ENCODE measurements at regions not wholly inside any gene's neighbourhood (a gene's known extent, or its start where the extent isn't known, plus 50 kb on each side); places are given as distances from the start of the nearest gene placed in this dataset.

DNA sequence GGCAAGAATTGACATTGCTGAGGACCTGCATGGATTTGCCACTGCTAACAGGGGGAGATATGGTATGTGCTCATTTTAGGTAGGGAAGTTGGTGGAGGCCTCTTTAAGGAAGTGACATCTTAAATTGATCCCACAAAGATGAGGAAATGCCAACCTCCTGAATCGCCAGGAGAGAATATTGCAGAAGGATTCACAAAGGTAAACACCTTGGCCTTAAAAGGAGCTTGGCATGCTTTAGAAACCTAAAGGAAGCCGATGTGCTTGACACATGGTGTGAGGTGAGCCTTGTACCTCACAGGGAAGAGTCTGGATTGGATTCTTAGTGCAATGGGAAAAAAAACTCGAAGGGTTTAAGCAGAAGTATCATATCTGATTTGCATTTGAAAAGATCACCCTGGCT, 470.5 kb upstream of the DAB1 start (continued):
- TF ChIP-seq ZC3H10 (CRISPR knock-in tag; IDR thresholded peaks at IDR 0.05) = no peak

DNA sequence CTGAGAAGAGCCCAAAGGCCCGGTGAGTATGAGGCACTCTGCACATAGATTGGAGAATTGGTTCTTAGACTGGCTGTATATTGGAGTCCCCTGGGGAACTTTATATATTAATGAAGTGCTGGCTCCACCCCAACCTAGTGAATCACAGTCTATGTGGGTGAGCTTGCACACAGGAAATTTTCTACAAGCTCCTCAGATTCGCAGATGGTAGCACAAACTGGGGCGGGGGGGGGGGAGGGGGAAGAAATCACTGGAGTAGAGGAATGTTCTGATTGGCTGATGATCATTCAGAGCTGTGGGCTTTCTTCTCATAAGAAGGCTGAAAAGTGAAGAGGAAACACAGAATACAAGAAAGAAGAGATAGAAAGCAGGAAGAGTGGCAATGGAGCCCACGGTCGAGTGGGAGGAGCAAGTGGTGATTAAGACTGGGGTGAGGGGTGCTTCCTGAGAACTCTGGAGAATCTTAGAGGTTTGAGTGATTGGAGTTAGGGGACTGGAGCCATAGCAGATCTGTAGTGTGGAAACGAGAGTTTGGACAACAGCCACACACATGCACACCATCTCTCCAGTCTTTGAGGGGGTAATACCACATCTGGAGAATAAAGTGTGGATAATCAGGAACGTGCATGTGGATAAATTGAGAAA, 465.9 kb upstream of the DAB1 start:
- TF ChIP-seq ZNF70 (CRISPR knock-in tag; IDR thresholded peaks at IDR 0.05) (no peak), PPARA (CRISPR knock-in tag; IDR thresholded peaks at IDR 0.05; ENCODE audit: borderline replicate concordance) (no peak), CSDC2 (CRISPR knock-in tag; IDR thresholded peaks at IDR 0.05) (no peak), ISL1 (CRISPR knock-in tag; IDR thresholded peaks at IDR 0.05) (no peak), POU6F1 (CRISPR knock-in tag; IDR thresholded peaks at IDR 0.05; ENCODE audit: borderline replicate concordance, low read depth) (no peak), TCF4 (CRISPR knock-in tag; IDR thresholded peaks at IDR 0.05; ENCODE audit: borderline replicate concordance) (no peak), ZNF565 (CRISPR knock-in tag; conservative IDR thresholded peaks at IDR 0.05; ENCODE audit: low read depth) (no peak), OSR1 (CRISPR knock-in tag; IDR thresholded peaks at IDR 0.05) (no peak), ZFP3 (CRISPR knock-in tag; IDR thresholded peaks at IDR 0.05) (no peak), BACH2 (CRISPR knock-in tag; IDR thresholded peaks at IDR 0.05; ENCODE audit: borderline replicate concordance) (no peak), ZC3H10 (CRISPR knock-in tag; IDR thresholded peaks at IDR 0.05) (no peak), CREB5 (CRISPR knock-in tag; IDR thresholded peaks at IDR 0.05; ENCODE audit: low read depth) (no peak), SNAI2 (CRISPR knock-in tag; IDR thresholded peaks at IDR 0.05) (no peak), ZNF8 (CRISPR knock-in tag; IDR thresholded peaks at IDR 0.05) (no peak), ESRRG (CRISPR knock-in tag; IDR thresholded peaks at IDR 0.05) (no peak)
- TF ChIP-seq, protein P1, sequence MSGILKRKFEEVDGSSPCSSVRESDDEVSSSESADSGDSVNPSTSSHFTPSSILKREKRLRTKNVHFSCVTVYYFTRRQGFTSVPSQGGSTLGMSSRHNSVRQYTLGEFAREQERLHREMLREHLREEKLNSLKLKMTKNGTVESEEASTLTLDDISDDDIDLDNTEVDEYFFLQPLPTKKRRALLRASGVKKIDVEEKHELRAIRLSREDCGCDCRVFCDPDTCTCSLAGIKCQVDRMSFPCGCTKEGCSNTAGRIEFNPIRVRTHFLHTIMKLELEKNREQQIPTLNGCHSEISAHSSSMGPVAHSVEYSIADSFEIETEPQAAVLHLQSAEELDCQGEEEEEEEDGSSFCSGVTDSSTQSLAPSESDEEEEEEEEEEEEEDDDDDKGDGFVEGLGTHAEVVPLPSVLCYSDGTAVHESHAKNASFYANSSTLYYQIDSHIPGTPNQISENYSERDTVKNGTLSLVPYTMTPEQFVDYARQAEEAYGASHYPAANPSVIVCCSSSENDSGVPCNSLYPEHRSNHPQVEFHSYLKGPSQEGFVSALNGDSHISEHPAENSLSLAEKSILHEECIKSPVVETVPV (CRISPR knock-in tag; IDR thresholded peaks at IDR 0.05) = no peak
- TF ChIP-seq, protein P2, sequence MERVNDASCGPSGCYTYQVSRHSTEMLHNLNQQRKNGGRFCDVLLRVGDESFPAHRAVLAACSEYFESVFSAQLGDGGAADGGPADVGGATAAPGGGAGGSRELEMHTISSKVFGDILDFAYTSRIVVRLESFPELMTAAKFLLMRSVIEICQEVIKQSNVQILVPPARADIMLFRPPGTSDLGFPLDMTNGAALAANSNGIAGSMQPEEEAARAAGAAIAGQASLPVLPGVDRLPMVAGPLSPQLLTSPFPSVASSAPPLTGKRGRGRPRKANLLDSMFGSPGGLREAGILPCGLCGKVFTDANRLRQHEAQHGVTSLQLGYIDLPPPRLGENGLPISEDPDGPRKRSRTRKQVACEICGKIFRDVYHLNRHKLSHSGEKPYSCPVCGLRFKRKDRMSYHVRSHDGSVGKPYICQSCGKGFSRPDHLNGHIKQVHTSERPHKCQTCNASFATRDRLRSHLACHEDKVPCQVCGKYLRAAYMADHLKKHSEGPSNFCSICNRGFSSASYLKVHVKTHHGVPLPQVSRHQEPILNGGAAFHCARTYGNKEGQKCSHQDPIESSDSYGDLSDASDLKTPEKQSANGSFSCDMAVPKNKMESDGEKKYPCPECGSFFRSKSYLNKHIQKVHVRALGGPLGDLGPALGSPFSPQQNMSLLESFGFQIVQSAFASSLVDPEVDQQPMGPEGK (CRISPR knock-in tag; IDR thresholded peaks at IDR 0.05; ENCODE audit: borderline replicate concordance) = no peak
- peak; percentile 39; the same call in 2 of the 3 replicates for ATAC-seq

DNA sequence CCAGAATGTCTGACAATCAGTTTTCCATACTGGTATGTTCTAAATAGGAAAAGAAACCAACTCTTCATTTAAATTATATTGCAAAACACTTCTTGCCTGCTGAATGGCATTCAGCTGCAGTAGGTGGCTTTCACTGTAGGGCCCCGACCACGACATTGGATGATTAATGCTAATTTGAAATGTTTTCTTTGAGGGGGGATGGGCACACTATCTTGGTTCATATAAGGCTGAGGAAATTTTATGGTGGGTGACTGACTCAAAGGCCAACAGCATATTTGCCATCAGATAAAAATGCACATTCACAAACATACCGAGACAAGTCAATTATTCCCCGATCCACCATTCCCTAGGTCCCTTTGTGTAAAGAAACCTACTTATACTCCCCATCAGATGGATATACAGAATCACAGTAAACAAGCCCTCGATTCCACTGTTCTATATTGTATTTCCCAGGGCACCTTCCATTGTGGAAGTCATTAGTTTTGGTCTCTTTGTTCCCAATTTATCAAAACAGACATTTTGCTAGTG, 464.2 kb upstream of the DAB1 start:
- TF ChIP-seq RARB (CRISPR knock-in tag; IDR thresholded peaks at IDR 0.05) (no peak), SNAI2 (CRISPR knock-in tag; IDR thresholded peaks at IDR 0.05) (no peak), ZNF70 (CRISPR knock-in tag; IDR thresholded peaks at IDR 0.05) (no peak), ZFP3 (CRISPR knock-in tag; IDR thresholded peaks at IDR 0.05) (no peak), OSR1 (CRISPR knock-in tag; IDR thresholded peaks at IDR 0.05) (no peak), ISL1 (CRISPR knock-in tag; IDR thresholded peaks at IDR 0.05) (no peak), POU6F1 (CRISPR knock-in tag; IDR thresholded peaks at IDR 0.05; ENCODE audit: borderline replicate concordance, low read depth) (no peak), PPARA (CRISPR knock-in tag; IDR thresholded peaks at IDR 0.05; ENCODE audit: borderline replicate concordance) (no peak), ZC3H10 (CRISPR knock-in tag; IDR thresholded peaks at IDR 0.05) (no peak), TOX (CRISPR knock-in tag; IDR thresholded peaks at IDR 0.05; ENCODE audit: borderline replicate concordance) (no peak), CSDC2 (CRISPR knock-in tag; IDR thresholded peaks at IDR 0.05) (no peak), BACH2 (CRISPR knock-in tag; IDR thresholded peaks at IDR 0.05; ENCODE audit: borderline replicate concordance) (no peak)
- no peak for ATAC-seq

GRCh38 chr1:57886376-57886775, 462.5 kb upstream of the DAB1 start:
- TF ChIP-seq TOX (CRISPR knock-in tag; IDR thresholded peaks at IDR 0.05; ENCODE audit: borderline replicate concordance) (no peak), ESRRG (CRISPR knock-in tag; IDR thresholded peaks at IDR 0.05) (no peak), OSR1 (CRISPR knock-in tag; IDR thresholded peaks at IDR 0.05) (no peak), ZC3H10 (CRISPR knock-in tag; IDR thresholded peaks at IDR 0.05) (no peak), TCF4 (CRISPR knock-in tag; IDR thresholded peaks at IDR 0.05; ENCODE audit: borderline replicate concordance) (no peak), RARB (CRISPR knock-in tag; IDR thresholded peaks at IDR 0.05) (no peak), PPARA (CRISPR knock-in tag; IDR thresholded peaks at IDR 0.05; ENCODE audit: borderline replicate concordance) (no peak), ARNTL (CRISPR knock-in tag; IDR thresholded peaks at IDR 0.05; ENCODE audit: borderline replicate concordance, low read depth) (no peak)
- TF ChIP-seq, protein P3, sequence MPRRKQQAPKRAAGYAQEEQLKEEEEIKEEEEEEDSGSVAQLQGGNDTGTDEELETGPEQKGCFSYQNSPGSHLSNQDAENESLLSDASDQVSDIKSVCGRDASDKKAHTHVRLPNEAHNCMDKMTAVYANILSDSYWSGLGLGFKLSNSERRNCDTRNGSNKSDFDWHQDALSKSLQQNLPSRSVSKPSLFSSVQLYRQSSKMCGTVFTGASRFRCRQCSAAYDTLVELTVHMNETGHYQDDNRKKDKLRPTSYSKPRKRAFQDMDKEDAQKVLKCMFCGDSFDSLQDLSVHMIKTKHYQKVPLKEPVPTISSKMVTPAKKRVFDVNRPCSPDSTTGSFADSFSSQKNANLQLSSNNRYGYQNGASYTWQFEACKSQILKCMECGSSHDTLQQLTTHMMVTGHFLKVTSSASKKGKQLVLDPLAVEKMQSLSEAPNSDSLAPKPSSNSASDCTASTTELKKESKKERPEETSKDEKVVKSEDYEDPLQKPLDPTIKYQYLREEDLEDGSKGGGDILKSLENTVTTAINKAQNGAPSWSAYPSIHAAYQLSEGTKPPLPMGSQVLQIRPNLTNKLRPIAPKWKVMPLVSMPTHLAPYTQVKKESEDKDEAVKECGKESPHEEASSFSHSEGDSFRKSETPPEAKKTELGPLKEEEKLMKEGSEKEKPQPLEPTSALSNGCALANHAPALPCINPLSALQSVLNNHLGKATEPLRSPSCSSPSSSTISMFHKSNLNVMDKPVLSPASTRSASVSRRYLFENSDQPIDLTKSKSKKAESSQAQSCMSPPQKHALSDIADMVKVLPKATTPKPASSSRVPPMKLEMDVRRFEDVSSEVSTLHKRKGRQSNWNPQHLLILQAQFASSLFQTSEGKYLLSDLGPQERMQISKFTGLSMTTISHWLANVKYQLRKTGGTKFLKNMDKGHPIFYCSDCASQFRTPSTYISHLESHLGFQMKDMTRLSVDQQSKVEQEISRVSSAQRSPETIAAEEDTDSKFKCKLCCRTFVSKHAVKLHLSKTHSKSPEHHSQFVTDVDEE (CRISPR knock-in tag; IDR thresholded peaks at IDR 0.05) = no peak
- no peak for ATAC-seq
